ENCODE measurements at regions not wholly inside any gene's neighbourhood (a gene's known extent, or its start where the extent isn't known, plus 50 kb on each side); places are given as distances from the start of the nearest gene placed in this dataset.
"Not testable (repeated sequence)": the region's sequence is repeated elsewhere in the genome, so short reads cannot be mapped to it uniquely, and the experiment has no call there.

- no peak for ATAC-seq
Observed at GRCh38 chrX:45447331-45447730, 246.7 kb upstream of the DIPK2B start.

GRCh38 chrX:45445745-45446412, 245.2 kb upstream of the DIPK2B start:
- ATAC-seq = peak; percentile 85 to 94

DNA sequence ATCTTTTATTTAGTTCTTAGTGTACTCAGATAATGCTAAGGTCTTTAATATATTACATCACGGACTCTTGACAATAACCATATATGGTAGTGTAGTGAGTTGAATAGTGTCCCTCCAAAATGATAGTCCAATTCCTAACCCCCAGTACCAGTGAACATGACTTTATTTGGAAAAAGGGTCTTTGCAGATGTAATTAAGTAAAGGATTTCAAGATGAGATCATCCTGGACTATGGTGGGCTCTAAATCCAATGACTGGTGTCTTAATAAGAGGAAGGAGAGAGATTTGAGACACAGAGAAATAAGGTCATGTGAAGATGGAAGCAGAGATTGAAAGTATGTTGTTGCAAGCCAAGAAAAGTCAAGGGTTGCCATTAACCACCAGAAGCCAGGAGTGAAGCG, 236.5 kb upstream of the DIPK2B start:
- no peak for ATAC-seq

GRCh38 chrX:45435481-45435880, 234.8 kb upstream of the DIPK2B start:
- no peak for ATAC-seq

GRCh38 chrX:45434231-45434630, 233.6 kb upstream of the DIPK2B start:
- ATAC-seq = no peak

DNA sequence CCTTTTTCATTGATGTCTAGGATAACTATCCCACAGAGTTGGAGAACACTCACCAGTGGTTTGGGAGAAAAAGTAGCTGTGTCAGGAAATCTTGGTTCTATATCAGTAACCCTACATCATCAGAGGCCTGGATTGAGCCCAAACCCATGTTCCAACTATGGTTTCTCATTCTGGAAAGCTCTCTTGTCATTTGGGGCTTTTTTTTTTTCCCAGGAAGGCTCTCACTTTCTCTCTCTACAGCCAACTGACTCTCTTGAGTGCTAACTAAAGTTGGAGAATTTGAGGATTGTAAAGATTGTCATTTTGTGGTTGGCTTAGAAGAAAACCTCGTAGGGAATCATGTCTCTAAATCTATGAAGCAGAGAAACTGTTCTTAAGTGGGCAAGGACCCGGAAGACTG, 228.2 kb upstream of the DIPK2B start:
- no peak for ATAC-seq

DNA sequence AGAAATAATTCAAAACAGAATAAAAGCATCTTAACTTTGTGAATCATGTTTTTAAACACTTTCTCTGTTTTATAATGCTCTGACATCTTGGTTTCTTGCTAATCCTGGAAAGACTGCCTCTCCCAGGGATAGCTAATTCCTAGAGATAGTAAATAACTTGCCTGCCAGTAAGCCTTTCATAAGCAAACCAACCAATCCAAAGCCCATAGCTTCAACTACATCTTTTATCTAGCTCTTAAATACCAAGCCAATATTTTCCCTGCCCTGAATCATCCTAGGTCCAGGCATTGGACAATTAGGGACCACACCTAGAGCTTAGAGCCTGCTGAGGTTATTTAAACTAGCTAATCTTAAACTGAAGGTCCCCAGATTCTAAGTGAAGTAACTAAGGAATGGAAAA, 223.7 kb upstream of the DIPK2B start:
- ATAC-seq = no peak

DNA sequence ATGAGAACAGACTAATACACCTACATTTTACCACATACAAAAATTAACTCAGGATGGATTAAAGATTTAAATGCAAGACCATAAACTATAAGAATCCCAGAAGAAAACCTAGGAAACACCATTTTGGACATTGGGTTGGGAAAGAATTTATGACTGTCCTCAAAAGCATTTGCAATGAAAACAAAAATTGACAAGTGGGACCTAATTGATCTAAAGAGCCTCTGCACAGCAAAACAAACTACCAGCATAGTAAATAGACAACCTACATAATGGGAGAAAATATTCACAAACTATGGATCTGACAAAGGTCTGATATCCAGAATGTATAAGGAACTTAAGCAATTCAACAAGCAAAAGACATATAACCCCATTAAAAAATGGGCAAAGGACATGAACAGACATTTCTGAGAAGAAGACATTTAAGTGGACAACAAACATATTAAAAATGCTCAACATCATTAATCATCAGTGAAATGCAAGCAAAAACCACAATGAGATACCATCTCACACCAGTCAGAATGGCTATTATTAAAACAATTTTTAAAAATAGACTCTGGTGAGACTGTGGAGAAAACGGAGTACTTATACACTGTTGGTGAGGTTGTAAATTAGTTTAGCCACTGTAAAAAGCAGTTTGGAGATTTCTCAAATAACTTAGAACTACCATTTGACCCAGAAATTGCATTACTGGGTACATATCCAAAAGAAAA, 221.7 kb upstream of the DIPK2B start:
- ATAC-seq = no peak

- no peak for ATAC-seq
Observed at GRCh38 chrX:45421806-45422205, 221.1 kb upstream of the DIPK2B start.

GRCh38 chrX:45404206-45404605, 203.5 kb upstream of the DIPK2B start:
- no peak for ATAC-seq

DNA sequence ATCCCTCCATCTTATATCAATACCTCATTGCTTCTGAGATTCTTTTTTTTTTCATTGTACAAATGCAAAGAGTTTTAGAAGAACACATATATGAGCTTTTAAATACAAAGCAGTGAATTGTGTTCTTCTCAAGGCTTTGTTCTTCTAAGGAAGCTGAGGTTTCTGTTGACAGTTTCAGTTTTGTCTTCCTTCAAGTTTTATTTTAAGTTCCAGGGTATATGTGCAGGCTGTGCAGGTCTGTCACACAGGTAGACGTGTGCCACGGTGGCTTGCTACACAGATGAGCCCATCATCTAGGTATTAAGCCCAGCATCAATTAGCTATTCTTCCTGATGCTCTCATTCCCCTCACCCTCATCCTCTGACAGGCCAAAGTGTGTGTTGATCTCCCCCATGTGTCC, 201.2 kb upstream of the DIPK2B start:
- ATAC-seq = no peak

- not testable (repeated sequence) for ATAC-seq
Observed at GRCh38 chrX:45400951-45401725, 200.5 kb upstream of the DIPK2B start.

- no peak for ATAC-seq
Observed at GRCh38 chrX:45400027-45400779, 199.5 kb upstream of the DIPK2B start.

GRCh38 chrX:45385757-45386156, 185.1 kb upstream of the DIPK2B start:
- no peak for ATAC-seq

DNA sequence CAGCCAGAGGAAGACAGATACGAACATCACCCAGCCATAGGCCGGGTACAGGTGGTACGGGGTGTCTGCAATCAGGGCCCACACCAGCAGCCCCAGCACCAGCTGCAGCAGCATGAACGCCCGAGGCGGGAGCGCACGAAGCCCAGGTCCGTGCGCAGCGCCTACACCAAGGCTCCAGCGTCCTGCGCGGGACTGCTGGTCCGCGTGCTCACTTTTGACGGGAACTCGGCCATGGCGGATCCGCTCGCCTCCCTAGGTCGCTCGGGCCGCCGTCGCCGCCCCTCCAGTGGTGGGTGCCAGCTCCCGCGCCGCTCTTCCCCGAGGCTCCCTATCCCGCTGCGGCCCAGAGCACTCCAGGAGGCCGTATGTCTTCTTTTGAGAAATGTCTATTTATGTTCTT, 181.2 kb upstream of the DIPK2B start:
- no peak for ATAC-seq

GRCh38 chrX:45381366-45381765, 180.7 kb upstream of the DIPK2B start:
- ATAC-seq = no peak

DNA sequence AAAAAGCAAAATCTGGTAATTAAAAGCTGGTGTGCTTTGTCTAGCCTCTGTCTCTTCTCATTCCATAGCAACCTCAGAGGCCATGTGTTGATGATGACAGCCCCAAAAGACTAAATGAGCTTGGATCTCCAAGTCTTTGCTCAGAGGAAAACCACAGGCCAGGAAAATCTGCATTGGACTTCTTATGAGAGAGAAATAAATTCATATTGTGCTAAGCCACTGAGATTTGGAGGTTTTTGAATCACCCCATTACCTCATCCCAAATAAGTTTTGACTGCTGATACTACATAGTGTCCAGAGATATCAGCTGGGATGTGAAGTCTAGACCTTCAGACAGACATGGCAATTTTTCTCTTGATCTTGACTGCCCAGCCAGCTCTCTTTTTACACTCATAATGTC, 178.6 kb upstream of the DIPK2B start:
- ATAC-seq = no peak

DNA sequence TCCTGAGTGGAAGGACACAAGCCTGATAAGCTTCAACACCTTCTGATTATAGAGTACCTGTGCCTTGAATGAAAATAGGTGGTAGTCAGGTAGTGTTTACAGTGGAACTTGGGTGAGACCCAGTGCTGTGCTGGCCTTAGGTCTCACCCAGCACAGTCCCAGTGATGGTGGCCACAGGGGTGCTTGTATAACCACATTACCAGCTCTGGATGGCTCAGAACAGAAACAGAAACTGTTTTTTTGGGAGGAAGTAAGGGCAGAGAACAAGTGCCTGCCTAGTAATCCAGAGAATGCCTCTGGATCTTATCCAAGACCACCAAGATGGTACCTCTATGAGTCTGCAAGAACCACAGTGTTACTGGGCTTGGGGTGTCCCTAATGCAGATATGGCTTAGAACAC, 171.5 kb upstream of the DIPK2B start:
- no peak for ATAC-seq

DNA sequence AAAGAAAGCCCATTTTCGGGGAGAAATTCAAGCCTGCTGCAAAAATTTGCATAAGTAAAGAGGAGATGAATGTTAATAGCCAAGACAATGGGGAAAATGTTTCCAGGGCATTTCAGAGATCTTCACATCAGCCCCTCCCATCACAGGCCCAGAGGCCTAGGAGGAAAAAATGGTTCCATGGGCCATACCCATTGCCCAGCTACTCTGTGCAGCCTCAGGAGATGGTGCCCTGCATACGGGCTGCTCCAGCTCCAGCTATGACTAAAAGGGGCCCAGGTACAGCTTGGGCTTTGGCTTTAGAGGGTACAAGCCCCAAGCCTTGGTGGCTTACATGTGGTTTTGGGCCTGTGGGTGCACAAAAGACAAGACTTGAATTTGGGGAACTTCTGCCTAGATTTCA, 168.0 kb upstream of the DIPK2B start:
- ATAC-seq = no peak

GRCh38 chrX:45363596-45363995, 162.9 kb upstream of the DIPK2B start:
- ATAC-seq = no peak

DNA sequence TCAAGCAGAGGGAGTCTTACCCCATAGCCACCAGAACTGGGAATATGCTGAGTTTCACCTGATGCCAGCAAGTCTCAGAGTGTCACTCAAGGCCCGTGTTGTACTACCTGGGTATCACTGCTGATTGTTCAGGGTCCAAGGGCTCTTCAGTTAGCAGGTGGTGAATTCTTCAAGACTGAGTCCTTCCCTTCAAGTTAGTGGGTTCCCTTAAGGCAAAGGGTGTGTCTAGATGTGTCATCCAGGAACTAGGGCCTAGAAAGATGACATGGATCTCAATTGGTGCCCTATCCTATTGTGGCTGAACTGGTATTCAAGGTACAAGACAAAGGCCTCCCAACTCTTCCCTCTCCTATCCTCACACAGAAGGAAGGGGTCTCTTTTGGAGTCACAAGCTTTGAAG, 159.9 kb upstream of the DIPK2B start:
- no peak for ATAC-seq

DNA sequence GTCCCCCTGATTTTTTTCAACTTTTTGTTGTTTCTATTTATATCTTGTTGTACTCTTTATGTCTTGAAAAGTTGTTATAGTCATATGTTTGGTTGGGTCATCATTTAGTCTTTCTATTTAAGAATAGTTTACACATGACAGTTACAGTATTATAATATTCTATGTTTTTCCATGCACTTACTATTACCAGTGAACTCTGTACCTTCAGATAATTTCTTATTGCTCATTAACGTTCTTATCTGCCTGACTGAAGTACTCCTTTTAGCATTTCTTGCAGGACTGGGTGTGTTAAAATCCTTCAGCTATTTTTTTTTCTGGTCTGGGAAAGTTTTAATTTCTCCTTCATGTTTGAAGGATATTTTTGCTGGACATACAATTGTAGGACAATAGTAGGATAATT, 157.7 kb upstream of the DIPK2B start:
- ATAC-seq = no peak

DNA sequence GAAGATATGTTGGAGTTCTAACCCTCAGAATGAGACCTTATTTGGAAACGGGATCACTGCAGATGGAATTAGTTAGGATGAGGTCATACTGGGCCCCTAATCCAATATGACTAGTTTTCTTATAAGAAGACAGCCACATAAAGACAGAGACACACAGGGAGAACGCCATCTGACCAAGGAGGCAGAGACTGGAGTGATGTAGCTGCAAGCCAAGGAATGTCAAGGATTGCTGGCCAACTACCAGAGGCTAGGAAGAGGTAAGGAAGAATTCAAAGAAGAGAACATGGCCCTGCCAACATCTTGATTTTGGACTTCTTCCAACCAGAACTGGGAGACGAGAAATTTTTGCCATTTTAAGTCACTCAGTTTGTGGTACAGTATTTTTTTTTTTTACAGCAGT, 152.8 kb upstream of the DIPK2B start:
- no peak for ATAC-seq
